ENCODE measurements at regions not wholly inside any gene's neighbourhood (a gene's known extent, or its start where the extent isn't known, plus 50 kb on each side); places are given as distances from the start of the nearest gene placed in this dataset.
"Not testable (repeated sequence)": the region's sequence is repeated elsewhere in the genome, so short reads cannot be mapped to it uniquely, and the experiment has no call there.

GRCh38 chr5:99747342-99747741 is 787.8 kb upstream of the FAM174A start:
- no peak for DNase-seq (ENCODE audit: low spot score)
- TF ChIP-seq CTCF (IDR thresholded peaks at IDR 0.05; ENCODE audit: borderline replicate concordance, control extremely low read depth, extremely low read depth, insufficient read depth, missing control alignments): no peak
- in situ Hi-C loops (cut with MboI; ENCODE audit: low sequenced_read_pairs, unreplicated experiment): no loop called here

- DNase-seq (ENCODE audit: low spot score); in situ Hi-C loops (cut with MboI; ENCODE audit: low sequenced_read_pairs, unreplicated experiment): not testable (repeated sequence)
These were observed 802.0 kb upstream of the FAM174A start for GRCh38 chr5:99733146-99733545.

GRCh38 chr5:99730653-99731052 is 801.8 kb upstream of the CHD1 start:
- in situ Hi-C loops (cut with MboI; ENCODE audit: low sequenced_read_pairs, unreplicated experiment); DNase-seq (ENCODE audit: low spot score): not testable (repeated sequence)

- in situ Hi-C loops (cut with MboI; ENCODE audit: low sequenced_read_pairs, unreplicated experiment): no loop called here
- no peak for TF ChIP-seq CTCF (IDR thresholded peaks at IDR 0.05; ENCODE audit: borderline replicate concordance, control extremely low read depth, extremely low read depth, insufficient read depth, missing control alignments)
- no peak for DNase-seq (ENCODE audit: low spot score)
These were observed 796.0 kb upstream of the CHD1 start for GRCh38 chr5:99724732-99725290.

- DNase-seq (ENCODE audit: low spot score): no peak
- in situ Hi-C loops (cut with MboI; ENCODE audit: low sequenced_read_pairs, unreplicated experiment): no loop called here
- no peak for TF ChIP-seq CTCF (IDR thresholded peaks at IDR 0.05; ENCODE audit: borderline replicate concordance, control extremely low read depth, extremely low read depth, insufficient read depth, missing control alignments)
These were observed 792.7 kb upstream of the CHD1 start for GRCh38 chr5:99721506-99721905.

GRCh38 chr5:99715921-99716320 is 787.1 kb upstream of the CHD1 start:
- in situ Hi-C loops (cut with MboI; ENCODE audit: low sequenced_read_pairs, unreplicated experiment): no loop called here
- no peak for TF ChIP-seq CTCF (IDR thresholded peaks at IDR 0.05; ENCODE audit: borderline replicate concordance, control extremely low read depth, extremely low read depth, insufficient read depth, missing control alignments)
- DNase-seq (ENCODE audit: low spot score): no peak

GRCh38 chr5:99706160-99706559 is 777.4 kb upstream of the CHD1 start:
- no peak for TF ChIP-seq CTCF (IDR thresholded peaks at IDR 0.05; ENCODE audit: borderline replicate concordance, control extremely low read depth, extremely low read depth, insufficient read depth, missing control alignments)
- no peak for DNase-seq (ENCODE audit: low spot score)
- in situ Hi-C loops (cut with MboI; ENCODE audit: low sequenced_read_pairs, unreplicated experiment): no loop called here

GRCh38 chr5:99702565-99702964 is 773.8 kb upstream of the CHD1 start:
- DNase-seq (ENCODE audit: low spot score): no peak
- TF ChIP-seq CTCF (IDR thresholded peaks at IDR 0.05; ENCODE audit: borderline replicate concordance, control extremely low read depth, extremely low read depth, insufficient read depth, missing control alignments): no peak
- in situ Hi-C loops (cut with MboI; ENCODE audit: low sequenced_read_pairs, unreplicated experiment): no loop called here
